ENCODE measurements at regions not wholly inside any gene's neighbourhood (a gene's known extent, or its start where the extent isn't known, plus 50 kb on each side); places are given as distances from the start of the nearest gene placed in this dataset.

DNA sequence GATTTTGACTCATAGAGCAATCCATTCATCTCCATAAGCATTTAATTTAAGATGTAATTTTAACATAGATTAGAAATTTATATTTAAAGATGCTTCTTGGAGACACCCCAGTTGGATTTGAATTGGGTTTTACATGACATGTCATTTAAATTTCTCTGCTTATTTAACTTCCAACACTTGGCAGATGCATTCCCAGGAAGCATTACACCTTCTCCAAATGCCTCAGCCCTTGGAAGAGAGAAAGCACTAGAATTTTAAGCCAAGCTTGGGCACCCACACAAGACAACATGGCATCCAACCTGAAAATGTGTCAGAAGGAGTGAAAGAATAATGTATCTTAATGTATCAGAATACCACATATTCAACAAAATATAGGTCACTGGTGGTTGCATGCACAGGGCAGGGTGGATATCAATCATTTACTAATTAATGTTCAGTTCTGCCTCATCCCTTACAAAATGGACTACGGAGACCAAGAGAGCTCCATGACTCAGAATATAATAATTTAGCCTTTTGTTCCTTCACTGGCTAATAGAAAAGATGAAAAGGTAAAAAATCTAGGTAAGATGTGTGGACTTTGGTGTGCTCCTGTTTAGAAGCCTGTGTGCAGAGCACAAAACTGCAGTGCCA lies 541.7 kb upstream of the SORCS1 start:
- no peaks in the 10 kb centered on the region for H3K4me1 ChIP-seq
- peaks cover 0 to 3% (median 0%) of the 10 kb centered on the region in 8 donors for H3K9me3 ChIP-seq
- no peaks in the 10 kb centered on the region for H3K36me3 ChIP-seq
- H3K27me3 ChIP-seq (replicated peaks in 1 of 7): no peaks in the 10 kb centered on the region
- H3K4me3 ChIP-seq: no peak overlapping the region
- no peak overlapping the region for H3K27ac ChIP-seq
- WGBS, 5 donors: 85 to 98% (median 90%) methylated on average over 1 of the region's 1 CpG
- no peak for DNase-seq
- intact Hi-C loops (cut with DNase I; ENCODE audit: low total_unique reads): no loop called here
- TF ChIP-seq POLR2A (IDR thresholded peaks at IDR 0.05): no peak
- TF ChIP-seq, protein P1, sequence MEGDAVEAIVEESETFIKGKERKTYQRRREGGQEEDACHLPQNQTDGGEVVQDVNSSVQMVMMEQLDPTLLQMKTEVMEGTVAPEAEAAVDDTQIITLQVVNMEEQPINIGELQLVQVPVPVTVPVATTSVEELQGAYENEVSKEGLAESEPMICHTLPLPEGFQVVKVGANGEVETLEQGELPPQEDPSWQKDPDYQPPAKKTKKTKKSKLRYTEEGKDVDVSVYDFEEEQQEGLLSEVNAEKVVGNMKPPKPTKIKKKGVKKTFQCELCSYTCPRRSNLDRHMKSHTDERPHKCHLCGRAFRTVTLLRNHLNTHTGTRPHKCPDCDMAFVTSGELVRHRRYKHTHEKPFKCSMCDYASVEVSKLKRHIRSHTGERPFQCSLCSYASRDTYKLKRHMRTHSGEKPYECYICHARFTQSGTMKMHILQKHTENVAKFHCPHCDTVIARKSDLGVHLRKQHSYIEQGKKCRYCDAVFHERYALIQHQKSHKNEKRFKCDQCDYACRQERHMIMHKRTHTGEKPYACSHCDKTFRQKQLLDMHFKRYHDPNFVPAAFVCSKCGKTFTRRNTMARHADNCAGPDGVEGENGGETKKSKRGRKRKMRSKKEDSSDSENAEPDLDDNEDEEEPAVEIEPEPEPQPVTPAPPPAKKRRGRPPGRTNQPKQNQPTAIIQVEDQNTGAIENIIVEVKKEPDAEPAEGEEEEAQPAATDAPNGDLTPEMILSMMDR (IDR thresholded peaks at IDR 0.05 in 8 of 11, conservative IDR thresholded peaks at IDR 0.05 in 3 of 11): no peak
- no peak for TF ChIP-seq POLR2AphosphoS5 (IDR thresholded peaks at IDR 0.05)

DNA sequence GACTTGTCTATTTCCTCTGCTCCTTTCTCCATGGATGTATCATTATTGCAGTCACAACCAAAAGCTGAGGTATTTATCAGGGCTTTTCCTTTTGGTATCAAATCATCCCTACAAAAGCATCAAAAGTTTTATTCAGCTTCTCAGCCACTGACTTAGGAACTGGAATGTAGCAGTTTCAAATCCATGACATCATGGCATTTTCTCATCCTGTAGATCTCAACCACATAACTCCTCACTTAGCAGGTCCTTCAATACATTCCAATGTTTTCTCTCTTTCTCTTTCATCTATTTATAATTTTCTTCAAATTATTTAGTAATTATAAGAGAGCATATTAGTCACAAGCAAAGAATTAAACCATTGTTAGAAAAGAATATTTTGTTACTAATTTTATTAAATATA lies 537.4 kb upstream of the SORCS1 start:
- no peak for DNase-seq
- H3K36me3 ChIP-seq: no peaks in the 10 kb centered on the region
- no peaks in the 10 kb centered on the region for H3K27me3 ChIP-seq (replicated peaks in 1 of 7)
- H3K9me3 ChIP-seq: no peaks in the 10 kb centered on the region
- intact Hi-C loops (cut with DNase I; ENCODE audit: low total_unique reads): no loop called here
- TF ChIP-seq, protein P1 (IDR thresholded peaks at IDR 0.05 in 8 of 11, conservative IDR thresholded peaks at IDR 0.05 in 3 of 11): no peak
- no peak for TF ChIP-seq POLR2AphosphoS5 (IDR thresholded peaks at IDR 0.05)
- no peak for TF ChIP-seq POLR2A (IDR thresholded peaks at IDR 0.05)
- H3K4me3 ChIP-seq: no peak overlapping the region
- no peak overlapping the region for H3K27ac ChIP-seq
- no peaks in the 10 kb centered on the region for H3K4me1 ChIP-seq

DNA sequence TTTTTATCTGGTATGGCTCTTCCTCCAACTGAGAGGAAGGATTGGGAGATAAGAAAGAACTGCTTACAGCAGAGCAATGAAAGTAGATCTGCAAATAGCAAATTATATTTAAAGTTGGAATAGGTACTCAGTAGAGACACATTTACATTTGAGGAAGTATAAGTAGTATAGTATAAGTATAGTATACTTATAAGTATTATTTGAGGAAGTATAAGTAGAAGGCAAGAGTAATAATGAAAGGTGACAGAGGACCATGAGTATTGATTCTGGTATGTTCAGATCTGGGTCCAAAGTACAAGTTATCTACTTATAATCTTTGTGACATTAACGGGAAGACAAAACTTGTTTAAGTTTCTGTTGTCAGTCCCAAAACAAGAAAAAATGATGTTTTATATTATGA lies 527.6 kb upstream of the SORCS1 start:
- no peak for TF ChIP-seq POLR2AphosphoS5 (IDR thresholded peaks at IDR 0.05)
- TF ChIP-seq, protein P1 (IDR thresholded peaks at IDR 0.05 in 8 of 11, conservative IDR thresholded peaks at IDR 0.05 in 3 of 11): no peak
- no peak for TF ChIP-seq POLR2A (IDR thresholded peaks at IDR 0.05)
- H3K27me3 ChIP-seq (replicated peaks in 1 of 7): no peaks in the 10 kb centered on the region
- no peak overlapping the region for H3K4me3 ChIP-seq
- intact Hi-C loops (cut with DNase I; ENCODE audit: low total_unique reads): no loop called here
- no peaks in the 10 kb centered on the region for H3K9me3 ChIP-seq
- H3K36me3 ChIP-seq: no peaks in the 10 kb centered on the region
- peaks cover 0 to 18% (median 2%) of the 10 kb centered on the region in 6 donors for H3K4me1 ChIP-seq
- H3K27ac ChIP-seq: no peak overlapping the region
- no peak for DNase-seq
- 77 to 93% (median 85%) methylated on average over 1 of the region's 1 CpG for WGBS, 5 donors

DNA sequence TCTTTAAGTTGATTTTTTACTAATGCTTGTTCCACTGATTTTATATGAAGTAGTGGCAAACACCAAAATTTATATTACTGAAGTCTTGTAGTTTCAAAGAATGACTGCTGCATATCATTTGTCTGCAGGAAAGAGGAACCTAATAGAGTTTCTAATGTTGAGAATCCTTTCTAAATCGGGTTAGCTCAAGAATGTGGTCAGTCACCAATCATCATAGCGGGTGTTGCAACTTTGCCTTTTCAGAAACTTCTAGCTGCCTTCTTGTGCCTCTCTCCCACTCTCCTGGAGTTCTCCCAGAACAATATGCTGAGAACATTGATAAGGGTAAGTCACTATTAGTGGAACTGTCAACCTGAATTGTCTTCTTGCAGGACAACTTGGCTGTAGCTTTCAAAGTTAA lies 524.8 kb upstream of the SORCS1 start:
- intact Hi-C loops (cut with DNase I; ENCODE audit: low total_unique reads): no loop called here
- H3K27me3 ChIP-seq (replicated peaks in 1 of 7): no peaks in the 10 kb centered on the region
- TF ChIP-seq POLR2A (IDR thresholded peaks at IDR 0.05) (no peak), POLR2AphosphoS5 (IDR thresholded peaks at IDR 0.05) (no peak)
- TF ChIP-seq, protein P1 (IDR thresholded peaks at IDR 0.05 in 8 of 11, conservative IDR thresholded peaks at IDR 0.05 in 3 of 11): no peak
- H3K4me3 ChIP-seq: peak overlapping the region in 1 of 8 donors; percentile 20
- no peaks in the 10 kb centered on the region for H3K9me3 ChIP-seq
- H3K27ac ChIP-seq: peak overlapping the region in 5 of 8 donors; percentile 24 to 61 (median 47)
- DNase-seq: no peak
- peaks cover 0 to 32% (median 5%) of the 10 kb centered on the region in 6 donors for H3K4me1 ChIP-seq
- H3K36me3 ChIP-seq: no peaks in the 10 kb centered on the region
- WGBS, 5 donors: 38 to 63% (median 44%) methylated on average over 2 of the region's 2 CpGs

Data from spleen (tissue), 11 donors.